BLaER1 treated with 17β-estradiol and CSF1 and Interleukin-3, amounts not matched to agents 10 nM and 100 nM (cell line): ENCODE measurements at regions not wholly inside any gene's neighbourhood (a gene's known extent, or its start where the extent isn't known, plus 50 kb on each side); places are given as distances from the start of the nearest gene placed in this dataset.

ENCODE experiments used
- H3K27ac ChIP-seq, 11 experiments: shearing (Covaris generic); formaldehyde crosslinking; 2 replicates each; pipeline ENCODE4 v1.8.1; 2022
- H3K27me3 ChIP-seq, 11 experiments: shearing (Covaris generic); formaldehyde crosslinking; 2 replicates each; pipeline ENCODE4 v1.8.1; 2022
- H3K36me3 ChIP-seq, 11 experiments: shearing (Covaris generic); formaldehyde crosslinking; 2 replicates each; pipeline ENCODE4 v1.8.1; 2022
- H3K4me1 ChIP-seq, 10 experiments: shearing (Covaris generic); formaldehyde crosslinking; 2 replicates each; pipeline ENCODE4 v1.8.1; 2022
- H3K4me2 ChIP-seq, 11 experiments: shearing (Covaris generic); formaldehyde crosslinking; 2 replicates each; pipeline ENCODE4 v1.8.1; 2022
- H3K4me3 ChIP-seq, 10 experiments: shearing (Covaris generic); formaldehyde crosslinking; 2 replicates each; pipeline ENCODE4 v1.8.1; 2022
- H3K9ac ChIP-seq, 11 experiments: shearing (Covaris generic); formaldehyde crosslinking; 2 replicates each; pipeline ENCODE4 v1.8.1; 2022
- H3K9me3 ChIP-seq, 11 experiments: shearing (Covaris generic); formaldehyde crosslinking; replicated peaks in 1 of 11; 2 replicates each; pipeline ENCODE4 v1.8.1; 2022
- H4K20me1 ChIP-seq, 11 experiments: shearing (Covaris generic); formaldehyde crosslinking; 2 replicates each; pipeline ENCODE4 v1.8.1; 2022
- Cebpa-rat ChIP-seq, 11 experiments: shearing (Covaris generic); IDR thresholded peaks; 2 replicates each; pipeline ENCODE4 v1.8.1; 2022

GRCh38 chr2:75284345-75284744 is 85.0 kb upstream of the TACR1 start:
- H3K9ac ChIP-seq = no peak overlapping the region
- H3K4me3 ChIP-seq = no peak overlapping the region
- no peaks in the 10 kb centered on the region for H3K9me3 ChIP-seq
- no peaks in the 10 kb centered on the region for H4K20me1 ChIP-seq
- H3K36me3 ChIP-seq = no peaks in the 10 kb centered on the region
- TF ChIP-seq Cebpa-rat (IDR thresholded peaks at IDR 0.05) = no peak
- H3K4me2 ChIP-seq = no peak overlapping the region
- H3K27ac ChIP-seq = no peak overlapping the region
- H3K4me1 ChIP-seq = peaks cover 13 to 24% (median 20%) of the 10 kb centered on the region in 10 experiments
- no peaks in the 10 kb centered on the region for H3K27me3 ChIP-seq

GRCh38 chr2:75278821-75279379 is 79.6 kb upstream of the TACR1 start:
- Histone ChIP-seq H3K4me3 (no peak overlapping the region), H3K36me3 (no peaks in the 10 kb centered on the region), H3K27ac (no peak overlapping the region), H3K9ac (no peak overlapping the region), H3K27me3 (no peaks in the 10 kb centered on the region), H3K4me1 (no peaks in the 10 kb centered on the region), H3K9me3 (peaks cover 0 to 9% (median 3%) of the 10 kb centered on the region in 11 experiments; a peak in 5 of 22 replicates), H4K20me1 (no peaks in the 10 kb centered on the region), H3K4me2 (no peak overlapping the region)
- TF ChIP-seq Cebpa-rat (IDR thresholded peaks at IDR 0.05) = no peak

GRCh38 chr2:75278314-75278713 is 79.0 kb upstream of the TACR1 start:
- Histone ChIP-seq H4K20me1 (no peaks in the 10 kb centered on the region), H3K9me3 (peaks cover 0 to 13% (median 4%) of the 10 kb centered on the region in 11 experiments; a peak in 5 of 22 replicates), H3K4me3 (no peak overlapping the region), H3K36me3 (no peaks in the 10 kb centered on the region), H3K4me1 (no peaks in the 10 kb centered on the region), H3K4me2 (no peak overlapping the region), H3K9ac (no peak overlapping the region), H3K27me3 (no peaks in the 10 kb centered on the region), H3K27ac (no peak overlapping the region)
- TF ChIP-seq Cebpa-rat (IDR thresholded peaks at IDR 0.05) = no peak

GRCh38 chr2:75277111-75277510 is 77.8 kb upstream of the TACR1 start:
- Histone ChIP-seq H3K4me1 (no peaks in the 10 kb centered on the region), H4K20me1 (no peaks in the 10 kb centered on the region), H3K4me3 (no peak overlapping the region), H3K36me3 (no peaks in the 10 kb centered on the region), H3K27me3 (no peaks in the 10 kb centered on the region), H3K9me3 (peaks cover 0 to 13% (median 4%) of the 10 kb centered on the region in 11 experiments; a peak in 5 of 22 replicates), H3K27ac (no peak overlapping the region), H3K9ac (no peak overlapping the region), H3K4me2 (no peak overlapping the region)
- TF ChIP-seq Cebpa-rat (IDR thresholded peaks at IDR 0.05) = no peak

- Histone ChIP-seq H4K20me1 (no peaks in the 10 kb centered on the region), H3K4me3 (no peak overlapping the region), H3K4me1 (no peaks in the 10 kb centered on the region), H3K27me3 (no peaks in the 10 kb centered on the region), H3K27ac (no peak overlapping the region), H3K9me3 (peaks cover 0 to 13% (median 4%) of the 10 kb centered on the region in 11 experiments; a peak in 5 of 22 replicates), H3K9ac (no peak overlapping the region), H3K36me3 (no peaks in the 10 kb centered on the region), H3K4me2 (no peak overlapping the region)
- no peak for TF ChIP-seq Cebpa-rat (IDR thresholded peaks at IDR 0.05)
Measured at GRCh38 chr2:75276093-75277029, 77.0 kb upstream of the TACR1 start.

- Histone ChIP-seq H3K4me3 (no peak overlapping the region), H3K27me3 (no peaks in the 10 kb centered on the region), H3K4me2 (no peak overlapping the region), H3K9ac (no peak overlapping the region), H4K20me1 (no peaks in the 10 kb centered on the region), H3K4me1 (no peaks in the 10 kb centered on the region), H3K36me3 (no peaks in the 10 kb centered on the region), H3K27ac (no peak overlapping the region), H3K9me3 (peaks cover 0 to 13% (median 4%) of the 10 kb centered on the region in 11 experiments; a peak in 5 of 22 replicates)
- TF ChIP-seq Cebpa-rat (IDR thresholded peaks at IDR 0.05) = no peak
Measured at GRCh38 chr2:75274936-75275335, 75.6 kb upstream of the TACR1 start.

GRCh38 chr2:75268112-75268511 is 68.8 kb upstream of the TACR1 start:
- Histone ChIP-seq H3K4me3 (no peak overlapping the region), H3K9ac (no peak overlapping the region), H3K9me3 (0 out of 22 replicates have a peak, but pooled peaks cover 0 to 8% (median 0%) of the 10 kb centered on the region in 11 experiments), H3K4me2 (no peak overlapping the region), H3K4me1 (no peaks in the 10 kb centered on the region), H3K36me3 (no peaks in the 10 kb centered on the region), H4K20me1 (no peaks in the 10 kb centered on the region), H3K27me3 (no peaks in the 10 kb centered on the region), H3K27ac (no peak overlapping the region)
- TF ChIP-seq Cebpa-rat (IDR thresholded peaks at IDR 0.05) = no peak

- H3K36me3 ChIP-seq = no peaks in the 10 kb centered on the region
- H3K27ac ChIP-seq = no peak overlapping the region
- no peaks in the 10 kb centered on the region for H3K4me1 ChIP-seq
- H3K27me3 ChIP-seq = no peaks in the 10 kb centered on the region
- TF ChIP-seq Cebpa-rat (IDR thresholded peaks at IDR 0.05) = no peak
- peaks cover 21 to 38% (median 27%) of the 10 kb centered on the region in 11 experiments for H3K9me3 ChIP-seq
- no peak overlapping the region for H3K9ac ChIP-seq
- H3K4me3 ChIP-seq = no peak overlapping the region
- no peaks in the 10 kb centered on the region for H4K20me1 ChIP-seq
- no peak overlapping the region for H3K4me2 ChIP-seq
Measured at GRCh38 chr2:75261923-75262322, 62.6 kb upstream of the TACR1 start.

- Histone ChIP-seq H3K9me3 (peaks cover 21 to 38% (median 27%) of the 10 kb centered on the region in 11 experiments), H3K27ac (no peak overlapping the region), H3K4me3 (no peak overlapping the region), H3K4me2 (no peak overlapping the region), H3K36me3 (no peaks in the 10 kb centered on the region), H4K20me1 (no peaks in the 10 kb centered on the region), H3K4me1 (no peaks in the 10 kb centered on the region), H3K27me3 (no peaks in the 10 kb centered on the region), H3K9ac (no peak overlapping the region)
- no peak for TF ChIP-seq Cebpa-rat (IDR thresholded peaks at IDR 0.05)
Measured at GRCh38 chr2:75260946-75261345, 61.6 kb upstream of the TACR1 start.
